DMS153 treated with DMSO at 0.1 percent for 48 hours (cell line): ENCODE measurements at regions not wholly inside any gene's neighbourhood (a gene's known extent, or its start where the extent isn't known, plus 50 kb on each side); places are given as distances from the start of the nearest gene placed in this dataset.

Experiments
- DNase-seq: peaks from one replicate; lab custom pipeline; 2025; ENCODE audit not compliant: unreplicated experiment; lab: John Stamatoyannopoulos, UW

DNA sequence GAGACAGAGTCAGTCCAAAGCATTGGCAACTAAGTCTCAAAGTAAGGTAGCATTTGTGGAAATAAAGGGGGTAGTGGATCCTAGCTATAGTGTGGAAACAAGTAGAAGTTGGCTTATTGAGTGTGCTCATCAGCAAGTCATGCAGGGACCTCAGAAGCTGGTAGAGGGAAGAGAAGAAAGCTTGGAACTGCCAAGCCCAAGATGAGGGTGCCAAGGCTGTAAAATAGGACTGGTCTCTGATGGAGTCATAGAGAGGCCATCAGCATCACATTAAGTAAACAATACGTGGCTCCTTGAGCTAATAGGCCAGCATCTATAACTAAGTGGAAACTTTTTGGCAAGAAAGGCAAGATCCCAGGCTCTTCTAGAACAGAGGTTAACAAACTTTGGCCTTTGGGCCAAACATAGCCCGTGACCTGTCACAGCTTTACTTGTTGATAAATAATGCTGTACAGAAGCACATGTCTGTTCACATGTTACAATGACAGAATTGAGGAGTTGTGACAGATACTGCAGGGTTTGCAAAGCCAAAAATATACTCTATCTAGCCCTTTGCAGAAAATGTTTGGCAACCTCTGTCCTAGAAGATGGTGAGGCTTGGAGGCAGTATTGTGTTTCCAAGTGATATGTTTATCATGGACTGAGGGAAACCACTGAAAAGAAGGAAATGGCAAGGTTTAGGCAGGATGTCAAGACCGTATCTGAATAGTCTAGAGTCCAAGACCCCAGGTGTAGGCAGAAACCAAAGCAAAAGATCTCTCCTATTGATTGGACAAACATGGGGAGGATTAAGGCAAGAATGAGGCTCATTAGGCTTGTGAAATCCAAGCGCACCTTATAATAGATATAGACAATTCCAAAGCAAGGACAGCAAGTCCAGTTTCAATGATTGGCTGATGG, 62.5 kb upstream of the CD44 start:
- DNase-seq: no peak

DNA sequence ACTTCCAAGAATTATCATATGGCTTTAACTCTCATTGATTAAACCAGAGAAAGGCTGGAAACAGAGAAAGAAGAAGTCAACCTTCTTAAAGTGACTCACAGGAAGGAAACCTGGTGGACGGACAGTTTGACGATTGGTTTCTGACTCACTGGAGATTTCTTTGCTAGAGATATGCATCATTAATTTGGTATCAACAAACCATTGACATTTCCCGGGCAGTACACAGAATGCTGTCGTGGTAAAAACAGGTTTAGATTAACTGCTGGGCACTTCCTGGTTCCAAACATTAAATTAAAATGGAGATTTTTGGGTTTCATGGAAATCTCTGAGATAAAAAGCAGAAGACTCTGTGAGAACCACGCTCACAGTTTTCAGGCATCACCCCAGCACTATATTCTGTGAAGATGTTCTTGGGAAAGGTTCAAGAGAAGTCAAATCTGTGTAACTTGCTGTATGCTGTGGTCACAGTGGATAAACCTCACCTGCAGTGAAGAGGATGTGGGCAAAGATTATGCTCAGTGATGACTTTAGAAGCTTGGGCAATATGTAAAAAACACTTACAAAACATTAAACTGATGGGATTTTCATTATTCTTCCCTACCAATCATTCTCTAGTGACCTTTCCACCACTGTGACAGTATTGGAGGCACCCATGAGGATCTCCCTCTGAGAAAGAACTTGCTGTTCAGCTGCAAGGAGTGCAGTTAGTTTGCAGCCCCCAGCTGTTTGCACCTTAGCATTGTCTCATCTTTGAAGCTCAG, 61.1 kb upstream of the CD44 start:
- no peak for DNase-seq

GRCh38 chr11:35078470-35078735, 60.6 kb upstream of the CD44 start:
- no peak for DNase-seq

DNA sequence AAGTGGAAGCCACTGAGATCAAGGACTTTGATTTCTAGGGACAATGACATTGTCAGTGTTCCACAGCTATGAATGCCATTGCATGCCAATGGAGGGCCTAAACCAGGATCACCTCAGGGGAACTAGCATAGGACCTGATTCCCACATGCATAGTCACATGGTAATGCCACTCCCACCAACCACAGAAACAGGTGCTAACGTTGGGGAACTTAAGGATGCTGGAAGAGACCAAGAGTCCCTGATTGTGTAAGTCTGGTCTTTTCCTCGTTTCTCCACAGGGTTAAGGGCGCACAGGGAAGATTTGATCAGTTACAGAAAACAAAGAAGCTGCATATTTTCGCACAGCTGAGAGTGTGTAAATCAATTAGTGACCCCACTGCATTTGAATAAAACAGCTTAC, 59.4 kb upstream of the CD44 start:
- no peak for DNase-seq

GRCh38 chr11:35082321-35083180, 56.4 kb upstream of the CD44 start:
- no peak for DNase-seq

DNA sequence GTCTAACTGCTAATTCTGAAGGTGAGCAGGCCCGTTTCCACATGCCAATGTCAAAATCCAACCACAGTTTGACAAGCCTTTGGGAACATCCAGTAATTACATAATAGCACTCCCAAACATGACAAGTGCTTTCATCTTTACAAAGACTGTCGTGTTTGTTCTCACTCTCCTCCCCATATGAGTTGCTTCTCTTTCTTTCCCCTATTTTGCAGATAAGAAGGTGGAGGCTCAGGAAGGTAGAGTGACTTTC, 55.9 kb upstream of the CD44 start:
- DNase-seq: no peak

GRCh38 chr11:35083431-35084238, 55.3 kb upstream of the CD44 start:
- no peak for DNase-seq

DNA sequence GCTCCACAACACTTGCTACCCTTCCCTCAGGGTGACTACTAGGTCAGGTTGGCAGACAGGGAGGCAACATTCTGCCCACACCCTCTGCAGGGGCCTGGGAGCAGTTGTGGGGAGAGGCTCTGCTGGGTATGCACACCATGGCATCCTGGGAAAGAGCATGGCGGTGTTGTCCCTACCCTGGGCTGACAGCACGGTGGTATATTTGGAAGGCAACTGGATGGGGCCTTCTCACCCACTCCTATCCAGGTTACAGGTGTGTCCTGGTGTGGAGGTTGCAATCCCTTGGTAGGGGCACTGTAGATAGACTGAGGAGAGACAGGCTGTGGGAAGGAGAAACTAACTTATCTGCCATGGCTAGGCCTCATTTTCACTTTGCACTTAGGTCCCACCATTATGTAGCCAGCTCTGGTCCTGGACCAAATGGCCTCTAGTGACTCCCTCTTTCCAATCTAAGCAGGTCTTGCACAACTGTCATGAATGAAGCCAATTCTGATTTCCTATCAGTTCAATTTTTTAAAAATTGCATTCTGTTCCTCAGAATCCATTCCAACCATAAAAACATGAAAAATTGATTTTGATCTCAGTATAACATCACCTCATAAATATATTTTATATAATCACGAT, 54.0 kb upstream of the CD44 start:
- no peak for DNase-seq

DNA sequence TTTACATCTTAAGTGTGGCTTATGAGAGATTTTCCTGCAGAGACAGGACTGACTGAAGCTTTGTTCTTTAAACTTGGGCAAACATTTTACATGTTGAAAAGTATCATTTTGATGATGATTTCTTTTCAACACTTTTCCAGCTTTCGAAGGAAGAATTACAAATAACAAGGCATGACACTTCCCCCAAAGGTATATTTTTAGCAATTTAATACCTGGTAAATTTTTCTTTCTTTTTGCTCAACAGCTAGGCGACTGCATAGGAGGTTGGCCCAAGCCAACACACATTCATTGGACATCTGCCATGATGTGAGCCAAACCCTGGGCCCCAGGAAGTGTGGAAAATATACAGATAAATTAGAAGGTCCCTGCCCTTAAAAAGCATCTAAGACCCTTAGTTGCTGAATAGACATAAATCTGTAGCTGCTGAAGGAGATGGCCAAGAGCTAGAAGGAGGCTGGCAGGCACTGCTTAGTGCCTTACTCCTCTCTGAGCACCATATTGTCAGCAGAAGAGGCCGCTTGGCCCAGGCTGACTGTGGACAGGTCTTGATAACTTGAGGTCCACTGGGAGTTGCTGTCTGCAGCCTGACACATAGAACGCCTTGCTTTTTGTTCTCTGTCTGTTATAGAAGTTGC, 53.3 kb upstream of the CD44 start:
- no peak for DNase-seq

- DNase-seq: no peak
These were observed 51.3 kb upstream of the CD44 start for GRCh38 chr11:35087648-35088047.

GRCh38 chr11:35088226-35088625, 50.7 kb upstream of the CD44 start:
- DNase-seq: no peak

GRCh38 chr11:35088676-35089075, 50.3 kb upstream of the CD44 start:
- DNase-seq: no peak
